ENCODE measurements at regions not wholly inside any gene's neighbourhood (a gene's known extent, or its start where the extent isn't known, plus 50 kb on each side); places are given as distances from the start of the nearest gene placed in this dataset.

- DNase-seq (ENCODE audit: low spot score): no peak
These were observed 1096.9 kb upstream of the ALCAM start for GRCh38 chr3:104269771-104270170.

GRCh38 chr3:104273046-104273649 is 1093.6 kb upstream of the ALCAM start:
- Histone ChIP-seq H3K27me3 (replicated peaks; ENCODE audit: insufficient read depth) (no peaks in the 10 kb centered on the region), H3K9me3 (no peaks in the 10 kb centered on the region), H3K4me3 (no peak overlapping the region), H3K36me3 (no peaks in the 10 kb centered on the region), H3K27ac (no peak overlapping the region), H3K4me1 (ENCODE audit: control insufficient read depth in 1 of 2, low read depth in 2 of 2) (peaks cover 0 to 7% of the 10 kb centered on the region in 2 donors)
- ATAC-seq (ENCODE audit: insufficient number of reproducible peaks, low FRiP score, low read depth) (no peak), DNase-seq (ENCODE audit: low spot score) (no peak)
- TF ChIP-seq, protein P1, sequence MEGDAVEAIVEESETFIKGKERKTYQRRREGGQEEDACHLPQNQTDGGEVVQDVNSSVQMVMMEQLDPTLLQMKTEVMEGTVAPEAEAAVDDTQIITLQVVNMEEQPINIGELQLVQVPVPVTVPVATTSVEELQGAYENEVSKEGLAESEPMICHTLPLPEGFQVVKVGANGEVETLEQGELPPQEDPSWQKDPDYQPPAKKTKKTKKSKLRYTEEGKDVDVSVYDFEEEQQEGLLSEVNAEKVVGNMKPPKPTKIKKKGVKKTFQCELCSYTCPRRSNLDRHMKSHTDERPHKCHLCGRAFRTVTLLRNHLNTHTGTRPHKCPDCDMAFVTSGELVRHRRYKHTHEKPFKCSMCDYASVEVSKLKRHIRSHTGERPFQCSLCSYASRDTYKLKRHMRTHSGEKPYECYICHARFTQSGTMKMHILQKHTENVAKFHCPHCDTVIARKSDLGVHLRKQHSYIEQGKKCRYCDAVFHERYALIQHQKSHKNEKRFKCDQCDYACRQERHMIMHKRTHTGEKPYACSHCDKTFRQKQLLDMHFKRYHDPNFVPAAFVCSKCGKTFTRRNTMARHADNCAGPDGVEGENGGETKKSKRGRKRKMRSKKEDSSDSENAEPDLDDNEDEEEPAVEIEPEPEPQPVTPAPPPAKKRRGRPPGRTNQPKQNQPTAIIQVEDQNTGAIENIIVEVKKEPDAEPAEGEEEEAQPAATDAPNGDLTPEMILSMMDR (IDR thresholded peaks at IDR 0.05): peak; percentile 82

More at GRCh38 chr3:104269771-104270170, 1096.9 kb upstream of the ALCAM start:
- Histone ChIP-seq H3K27me3 (replicated peaks; ENCODE audit: insufficient read depth) (no peaks in the 10 kb centered on the region), H3K9me3 (no peaks in the 10 kb centered on the region), H3K4me1 (ENCODE audit: control insufficient read depth in 1 of 2, low read depth in 2 of 2) (peaks cover 0 to 7% of the 10 kb centered on the region in 2 donors), H3K27ac (no peak overlapping the region), H3K4me3 (no peak overlapping the region), H3K36me3 (no peaks in the 10 kb centered on the region)
- TF ChIP-seq, protein P1 (IDR thresholded peaks at IDR 0.05): no peak
- no peak for ATAC-seq (ENCODE audit: insufficient number of reproducible peaks, low FRiP score, low read depth)

GRCh38 chr3:104275199-104275598 is 1091.5 kb upstream of the ALCAM start:
- Histone ChIP-seq H3K4me1 (ENCODE audit: control insufficient read depth in 1 of 2, low read depth in 2 of 2) (peaks cover under 1 to 6% of the 10 kb centered on the region in 2 donors), H3K4me3 (no peak overlapping the region), H3K9me3 (no peaks in the 10 kb centered on the region), H3K36me3 (no peaks in the 10 kb centered on the region), H3K27me3 (replicated peaks; ENCODE audit: insufficient read depth) (no peaks in the 10 kb centered on the region), H3K27ac (no peak overlapping the region)
- DNase-seq (ENCODE audit: low spot score) (no peak), ATAC-seq (ENCODE audit: insufficient number of reproducible peaks, low FRiP score, low read depth) (no peak)
- TF ChIP-seq, protein P1 (IDR thresholded peaks at IDR 0.05): no peak

DNA sequence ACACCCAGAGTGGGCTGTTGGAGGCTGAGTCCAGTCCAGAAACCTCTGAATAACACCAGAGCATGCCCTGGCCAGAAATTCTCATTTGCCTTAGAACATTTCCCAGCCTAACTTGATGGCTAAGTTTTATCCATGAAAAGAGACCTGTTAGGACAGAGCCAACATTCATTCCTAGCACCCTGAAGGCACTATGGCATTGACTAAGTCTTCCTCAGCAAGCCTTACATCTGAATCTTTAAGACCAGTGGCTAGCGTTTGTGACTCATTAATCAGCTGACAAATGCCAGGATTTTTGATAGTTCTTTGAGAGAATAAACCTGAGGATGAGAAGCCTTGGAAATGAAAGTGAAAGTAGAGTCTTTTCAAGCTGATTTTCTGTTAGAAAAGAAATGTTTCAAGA is 1087.1 kb upstream of the ALCAM start:
- peaks cover 12% of the 10 kb centered on the region for H3K9me3 ChIP-seq
- no peaks in the 10 kb centered on the region for H3K36me3 ChIP-seq
- H3K27ac ChIP-seq: peak overlapping the region; percentile 29 to 39
- ATAC-seq (ENCODE audit: insufficient number of reproducible peaks, low FRiP score, low read depth) (peak; percentile 28), DNase-seq (ENCODE audit: low spot score) (no peak)
- H3K27me3 ChIP-seq (replicated peaks; ENCODE audit: insufficient read depth): no peaks in the 10 kb centered on the region
- peaks cover 0 to 6% of the 10 kb centered on the region in 2 donors for H3K4me1 ChIP-seq (ENCODE audit: control insufficient read depth in 1 of 2, low read depth in 2 of 2)
- H3K4me3 ChIP-seq: peak overlapping the region; percentile 62
- TF ChIP-seq, protein P1 (IDR thresholded peaks at IDR 0.05): no peak

DNA sequence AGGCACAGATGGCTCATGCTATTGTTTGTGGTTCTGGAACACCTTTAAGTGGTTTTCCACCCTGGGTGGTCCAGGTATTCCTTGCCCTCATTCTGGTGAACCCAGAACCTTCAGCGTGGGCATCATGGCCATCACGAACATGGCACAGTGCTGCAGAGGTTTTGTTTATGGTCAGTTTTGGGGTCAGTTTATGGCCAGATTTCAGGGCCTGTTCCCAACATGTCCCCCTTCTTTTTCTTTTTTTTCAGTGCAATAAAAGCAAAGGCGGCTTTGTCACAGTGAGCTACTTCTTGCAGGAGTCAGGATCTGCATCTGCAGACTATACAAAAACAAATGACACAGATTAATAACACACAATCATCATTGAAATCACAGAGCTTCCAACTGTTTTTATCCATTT is 1085.0 kb upstream of the ALCAM start:
- Histone ChIP-seq H3K9me3 (peaks cover 13% of the 10 kb centered on the region), H3K27ac (no peak overlapping the region), H3K4me3 (no peak overlapping the region), H3K27me3 (replicated peaks; ENCODE audit: insufficient read depth) (no peaks in the 10 kb centered on the region), H3K4me1 (ENCODE audit: control insufficient read depth in 1 of 2, low read depth in 2 of 2) (peaks cover 0 to 6% of the 10 kb centered on the region in 2 donors), H3K36me3 (no peaks in the 10 kb centered on the region)
- ATAC-seq (ENCODE audit: insufficient number of reproducible peaks, low FRiP score, low read depth) (no peak), DNase-seq (ENCODE audit: low spot score) (no peak)
- TF ChIP-seq, protein P1 (IDR thresholded peaks at IDR 0.05): no peak

All from thoracic aorta (tissue), 2 donors.